Hepatic stellate cell (primary cell): ENCODE measurements at regions not wholly inside any gene's neighbourhood (a gene's known extent, or its start where the extent isn't known, plus 50 kb on each side); places are given as distances from the start of the nearest gene placed in this dataset.

Experiments
- DNase-seq: peaks from one replicate; pipeline ENCODE4 v3.0.0; 2011; ENCODE audit warnings: low spot score

GRCh38 chr10:44028384-44029137 is 356.3 kb downstream of the CXCL12 start:
- DNase-seq = no peak

- DNase-seq = no peak
Measured at GRCh38 chr10:44024356-44025116, 360.4 kb downstream of the CXCL12 start.

- no peak for DNase-seq
Measured at GRCh38 chr10:44023517-44023916, 361.4 kb downstream of the CXCL12 start.

- no peak for DNase-seq
Measured at GRCh38 chr10:44022203-44022602, 362.7 kb downstream of the CXCL12 start.

- no peak for DNase-seq
Measured at GRCh38 chr10:44020322-44021111, 364.4 kb downstream of the CXCL12 start.

GRCh38 chr10:44017483-44018145 is 367.3 kb downstream of the CXCL12 start:
- no peak for DNase-seq

- DNase-seq = peak; percentile 19
Measured at GRCh38 chr10:44016589-44017482, 368.1 kb downstream of the CXCL12 start.

- no peak for DNase-seq
Measured at GRCh38 chr10:44015702-44016500, 367.2 kb upstream of the ZNF32 start.

GRCh38 chr10:44014644-44015250 is 366.1 kb upstream of the ZNF32 start:
- DNase-seq = no peak

GRCh38 chr10:44013981-44014380 is 365.3 kb upstream of the ZNF32 start:
- no peak for DNase-seq

GRCh38 chr10:44012921-44013320 is 364.2 kb upstream of the ZNF32 start:
- DNase-seq = no peak

GRCh38 chr10:44011603-44011981 is 362.9 kb upstream of the ZNF32 start:
- no peak for DNase-seq

GRCh38 chr10:44010873-44011602 is 362.4 kb upstream of the ZNF32 start:
- no peak for DNase-seq

- DNase-seq = no peak
Measured at GRCh38 chr10:44009891-44010632, 361.4 kb upstream of the ZNF32 start.

- no peak for DNase-seq
Measured at GRCh38 chr10:44008917-44009709, 360.4 kb upstream of the ZNF32 start.

GRCh38 chr10:44008270-44008916 is 359.7 kb upstream of the ZNF32 start:
- DNase-seq = peak; percentile 31

- DNase-seq = no peak
Measured at GRCh38 chr10:44006771-44007170, 358.1 kb upstream of the ZNF32 start.
